DND-41 (cell line): ENCODE measurements at regions not wholly inside any gene's neighbourhood (a gene's known extent, or its start where the extent isn't known, plus 50 kb on each side); places are given as distances from the start of the nearest gene placed in this dataset.

Experiments used
- EZH2 ChIP-seq: IDR thresholded peaks from 3 replicates; pipeline ENCODE4 v1.6.1; 2012; ENCODE audit warnings: borderline replicate concordance, low read depth, mild to moderate bottlenecking, moderate library complexity, low read length, inconsistent platforms; ENCODE audit not compliant: severe bottlenecking
- TF ChIP-seq, protein P1 (sequence below): IDR thresholded peaks from 2 replicates; pipeline ENCODE4 v1.5.1; 2012; ENCODE audit warnings: borderline replicate concordance, low read length, moderate library complexity, mild to moderate bottlenecking; ENCODE audit not compliant: poor library complexity, severe bottlenecking; ENCODE audit errors: extremely low read depth

DNA sequence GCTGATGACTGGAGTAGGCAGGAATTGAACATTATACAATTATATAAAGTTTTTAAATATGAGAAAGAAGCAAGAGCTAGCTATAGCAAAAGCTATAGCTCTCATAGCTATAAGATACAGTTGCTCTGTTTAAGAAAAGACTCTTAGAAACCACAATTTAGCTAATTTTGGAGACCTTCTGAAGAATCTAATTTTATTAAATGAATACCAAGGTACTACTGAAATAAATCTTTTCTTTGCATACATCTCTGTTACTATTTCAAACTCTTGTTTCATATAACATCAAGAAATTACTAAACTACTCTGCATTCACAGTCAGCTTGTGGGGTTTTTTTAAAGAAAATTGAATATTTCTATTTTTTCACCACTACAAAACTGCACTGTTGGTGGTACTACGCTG is 568.7 kb upstream of the MARCKS start:
- TF ChIP-seq, protein P1, sequence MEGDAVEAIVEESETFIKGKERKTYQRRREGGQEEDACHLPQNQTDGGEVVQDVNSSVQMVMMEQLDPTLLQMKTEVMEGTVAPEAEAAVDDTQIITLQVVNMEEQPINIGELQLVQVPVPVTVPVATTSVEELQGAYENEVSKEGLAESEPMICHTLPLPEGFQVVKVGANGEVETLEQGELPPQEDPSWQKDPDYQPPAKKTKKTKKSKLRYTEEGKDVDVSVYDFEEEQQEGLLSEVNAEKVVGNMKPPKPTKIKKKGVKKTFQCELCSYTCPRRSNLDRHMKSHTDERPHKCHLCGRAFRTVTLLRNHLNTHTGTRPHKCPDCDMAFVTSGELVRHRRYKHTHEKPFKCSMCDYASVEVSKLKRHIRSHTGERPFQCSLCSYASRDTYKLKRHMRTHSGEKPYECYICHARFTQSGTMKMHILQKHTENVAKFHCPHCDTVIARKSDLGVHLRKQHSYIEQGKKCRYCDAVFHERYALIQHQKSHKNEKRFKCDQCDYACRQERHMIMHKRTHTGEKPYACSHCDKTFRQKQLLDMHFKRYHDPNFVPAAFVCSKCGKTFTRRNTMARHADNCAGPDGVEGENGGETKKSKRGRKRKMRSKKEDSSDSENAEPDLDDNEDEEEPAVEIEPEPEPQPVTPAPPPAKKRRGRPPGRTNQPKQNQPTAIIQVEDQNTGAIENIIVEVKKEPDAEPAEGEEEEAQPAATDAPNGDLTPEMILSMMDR = no peak
- no peak for TF ChIP-seq EZH2
